Stomach (tissue), 4 donors: ENCODE measurements at regions not wholly inside any gene's neighbourhood (a gene's known extent, or its start where the extent isn't known, plus 50 kb on each side); places are given as distances from the start of the nearest gene placed in this dataset.
A peak's percentile ranks its signal among the peaks of the same experiment; 100 is the strongest.

ENCODE experiments used
- EP300 ChIP-seq: sonication (generic); formaldehyde crosslinking; IDR thresholded peaks from one replicate; pipeline ENCODE4 v1.6.1; 2017; ENCODE audit warnings: antibody characterized with exemption
- POLR2A ChIP-seq, 4 donors: fragments of 450-650 bp; IDR thresholded peaks; one replicate each; pipeline ENCODE4 v1.6.1; 2016; ENCODE audit warnings: antibody characterized with exemption in 4 of 4, control low read depth in 2 of 4, mild to moderate bottlenecking in 1 of 4, moderate library complexity in 1 of 4
- POLR2AphosphoS5 ChIP-seq, 3 donors: sonication (generic); formaldehyde crosslinking; IDR thresholded peaks; one replicate each; pipeline ENCODE4 v1.6.1; 2016; ENCODE audit warnings: antibody characterized with exemption in 3 of 3
- TF ChIP-seq, protein P1 (sequence below), 7 experiments: fragments of 450-650 bp in 4 of 7; fragments of 200-600 bp in 3 of 7; sonication (generic) in 3 of 7; IDR thresholded peaks; one replicate each; pipeline ENCODE4 v1.5.1; 2016 to 2019; ENCODE audit warnings: antibody characterized with exemption in 7 of 7, control low read depth in 2 of 7, mild to moderate bottlenecking in 1 of 7

DNA sequence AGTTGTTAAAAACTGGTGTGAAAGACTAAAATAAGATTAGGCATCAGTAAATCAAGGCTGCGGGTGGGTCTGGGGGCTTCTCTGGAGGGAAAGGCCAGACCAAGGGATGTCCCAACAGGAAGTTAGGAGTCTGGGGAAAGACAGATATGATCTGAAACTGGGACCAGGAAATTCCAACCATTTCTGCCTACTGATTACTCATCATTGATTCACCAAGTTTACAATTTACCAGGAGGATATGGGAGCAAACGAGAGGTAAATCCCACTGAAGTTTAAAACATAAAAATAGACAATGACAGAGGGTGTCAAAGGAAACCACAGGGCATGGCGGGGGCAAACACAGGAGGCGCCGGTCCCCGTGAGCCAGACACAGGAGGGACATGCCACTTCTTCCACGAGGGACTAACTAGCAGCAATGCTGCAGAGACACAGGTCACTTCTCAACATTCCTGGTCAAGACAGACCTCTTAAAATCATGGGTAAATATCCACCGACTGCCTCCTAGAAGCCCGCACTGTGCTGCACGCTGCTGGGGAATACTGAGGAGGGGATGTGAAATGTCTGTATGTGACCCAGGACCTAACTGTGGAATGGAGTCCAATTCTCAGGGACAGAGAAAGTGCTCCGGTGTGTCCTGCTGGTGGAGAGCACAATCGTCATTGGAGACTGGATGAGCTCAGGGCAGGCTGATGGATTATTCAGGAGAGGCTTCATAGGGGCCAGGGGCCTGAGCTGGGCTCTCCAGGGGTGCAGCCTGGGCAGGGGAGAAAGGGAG, 153.4 kb upstream of the KLF14 start:
- TF ChIP-seq, protein P1, sequence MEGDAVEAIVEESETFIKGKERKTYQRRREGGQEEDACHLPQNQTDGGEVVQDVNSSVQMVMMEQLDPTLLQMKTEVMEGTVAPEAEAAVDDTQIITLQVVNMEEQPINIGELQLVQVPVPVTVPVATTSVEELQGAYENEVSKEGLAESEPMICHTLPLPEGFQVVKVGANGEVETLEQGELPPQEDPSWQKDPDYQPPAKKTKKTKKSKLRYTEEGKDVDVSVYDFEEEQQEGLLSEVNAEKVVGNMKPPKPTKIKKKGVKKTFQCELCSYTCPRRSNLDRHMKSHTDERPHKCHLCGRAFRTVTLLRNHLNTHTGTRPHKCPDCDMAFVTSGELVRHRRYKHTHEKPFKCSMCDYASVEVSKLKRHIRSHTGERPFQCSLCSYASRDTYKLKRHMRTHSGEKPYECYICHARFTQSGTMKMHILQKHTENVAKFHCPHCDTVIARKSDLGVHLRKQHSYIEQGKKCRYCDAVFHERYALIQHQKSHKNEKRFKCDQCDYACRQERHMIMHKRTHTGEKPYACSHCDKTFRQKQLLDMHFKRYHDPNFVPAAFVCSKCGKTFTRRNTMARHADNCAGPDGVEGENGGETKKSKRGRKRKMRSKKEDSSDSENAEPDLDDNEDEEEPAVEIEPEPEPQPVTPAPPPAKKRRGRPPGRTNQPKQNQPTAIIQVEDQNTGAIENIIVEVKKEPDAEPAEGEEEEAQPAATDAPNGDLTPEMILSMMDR (IDR thresholded peaks at IDR 0.05), result no peak
- TF ChIP-seq EP300, result no peak
- TF ChIP-seq POLR2AphosphoS5 (IDR thresholded peaks at IDR 0.05), result peak in 1 of 3 donors; percentile 41
- no peak for TF ChIP-seq POLR2A (IDR thresholded peaks at IDR 0.05)
